Tibial nerve (tissue), 4 donors: ENCODE measurements at regions not wholly inside any gene's neighbourhood (a gene's known extent, or its start where the extent isn't known, plus 50 kb on each side); places are given as distances from the start of the nearest gene placed in this dataset.

Source experiments
- CTCF ChIP-seq, 5 experiments: fragments of 200-600 bp in 3 of 5; fragments of 450-650 bp in 2 of 5; sonication (generic) in 3 of 5; IDR thresholded peaks; one replicate each; pipeline ENCODE4 v1.5.1; 2016 to 2019; ENCODE audit warnings: antibody characterized with exemption in 5 of 5, mild to moderate bottlenecking in 3 of 5, moderate library complexity in 2 of 5
- EP300 ChIP-seq, 2 donors: sonication (generic); formaldehyde crosslinking; IDR thresholded peaks; one replicate each; pipeline ENCODE4 v1.6.1; 2017; ENCODE audit warnings: antibody characterized with exemption in 2 of 2, mild to moderate bottlenecking in 1 of 2

- TF ChIP-seq EP300 (IDR thresholded peaks at IDR 0.05) (no peak), CTCF (IDR thresholded peaks at IDR 0.05) (no peak)
Observed at GRCh38 chr2:4272261-4272858, 569.0 kb downstream of the DCDC2C start.
